ENCODE measurements at regions not wholly inside any gene's neighbourhood (a gene's known extent, or its start where the extent isn't known, plus 50 kb on each side); places are given as distances from the start of the nearest gene placed in this dataset.

GRCh38 chr2:16507655-16508489 lies 157.8 kb downstream of the CYRIA start (continued):
- TF ChIP-seq SP1 (IDR thresholded peaks at IDR 0.05; ENCODE audit: low read depth, low read length) = no peak
- TF ChIP-seq HDAC2 (IDR thresholded peaks at IDR 0.05; ENCODE audit: borderline replicate concordance in 1 of 2, low read depth in 2 of 2, low read length in 2 of 2) = 0 out of 4 replicates have a peak, but pooled peaks of 1 of the 2 experiments have one; percentile 7
- TF ChIP-seq MAX (IDR thresholded peaks at IDR 0.05) = peak; percentile 18
- no peak for TF ChIP-seq JUN (IDR thresholded peaks at IDR 0.05; ENCODE audit: low read depth, low read length)
- TF ChIP-seq ASH2L (IDR thresholded peaks at IDR 0.05; ENCODE audit: low read length) = no peak
- TF ChIP-seq RAD21 (IDR thresholded peaks at IDR 0.05 in 1 of 2, conservative IDR thresholded peaks at IDR 0.05 in 1 of 2; ENCODE audit: low read depth in 2 of 2, low read length in 2 of 2) = peak; percentile 93 to 95
- no peak for TF ChIP-seq POU5F1 (IDR thresholded peaks at IDR 0.05; ENCODE audit: low read depth, low read length)
- no peak for TF ChIP-seq TCF12 (IDR thresholded peaks at IDR 0.05; ENCODE audit: low read depth, low read length)
- TF ChIP-seq CBX8 (IDR thresholded peaks at IDR 0.05; ENCODE audit: borderline replicate concordance, low read depth, low read length) = no peak
- TF ChIP-seq TBP (IDR thresholded peaks at IDR 0.05; ENCODE audit: low read depth, low read length) = no peak
- no peak for TF ChIP-seq SRF (IDR thresholded peaks at IDR 0.05; ENCODE audit: low read depth, low read length)
- TF ChIP-seq ATF2 (IDR thresholded peaks at IDR 0.05; ENCODE audit: low read length) = no peak
- TF ChIP-seq BCL11A (IDR thresholded peaks at IDR 0.05; ENCODE audit: low read depth in 2 of 2, low read length in 2 of 2) = no peak
- 0 out of 4 replicates have a peak, but pooled peaks of 1 of the 2 experiments have one; percentile 33 for TF ChIP-seq SIN3A (conservative IDR thresholded peaks at IDR 0.05 in 1 of 2, IDR thresholded peaks at IDR 0.05 in 1 of 2; ENCODE audit: low read depth in 1 of 2, low read length in 2 of 2)
- no peak for TF ChIP-seq NANOG (IDR thresholded peaks at IDR 0.05; ENCODE audit: insufficient read depth, low read depth, low read length, poor library complexity, severe bottlenecking)
- TF ChIP-seq POLR2A (IDR thresholded peaks at IDR 0.05; ENCODE audit: control extremely low read depth in 1 of 2, low read depth in 2 of 2, low read length in 2 of 2) = no peak
- no peak for TF ChIP-seq RFX5 (IDR thresholded peaks at IDR 0.05; ENCODE audit: borderline replicate concordance, low read depth, low read length)
- TF ChIP-seq E2F6 (IDR thresholded peaks at IDR 0.05) = peak; percentile 46
- no peak for TF ChIP-seq NRF1 (IDR thresholded peaks at IDR 0.05; ENCODE audit: low read depth, low read length)

Measured in H1 (cell line).